A549 (cell line): ENCODE measurements at regions not wholly inside any gene's neighbourhood (a gene's known extent, or its start where the extent isn't known, plus 50 kb on each side); places are given as distances from the start of the nearest gene placed in this dataset.

Source experiments
- EP300 ChIP-seq, 2 experiments: fragments of >200 bp; sonication (Bioruptor Twin); formaldehyde crosslinking; IDR thresholded peaks; 2 replicates in 1 of 2; 3 replicates in 1 of 2; pipeline ENCODE4 v1.6.1; 2016 to 2017
- GATA3 ChIP-seq: IDR thresholded peaks from 2 replicates; pipeline ENCODE4 v1.6.1; 2012; ENCODE audit warnings: borderline replicate concordance
- MAZ ChIP-seq: fragments of 150-350 bp; IDR thresholded peaks from 2 replicates; pipeline ENCODE4 v1.6.1; 2014; ENCODE audit warnings: antibody characterized with exemption, low read depth, low read length, borderline replicate concordance
- MYC ChIP-seq: IDR thresholded peaks from 2 replicates; pipeline ENCODE4 v1.6.1; 2012; ENCODE audit warnings: mild to moderate bottlenecking, inconsistent platforms, low read length, improper control_type of control experiment, borderline replicate concordance
- NPAS2 ChIP-seq: fragments of 250-450 bp; sonication (Bioruptor Pico); IDR thresholded peaks from 2 replicates; pipeline ENCODE4 v1.8.0; 2022; ENCODE audit warnings: mild to moderate bottlenecking, moderate library complexity, borderline replicate concordance
- POLR2A ChIP-seq: IDR thresholded peaks from 2 replicates; pipeline ENCODE4 v1.6.1; 2012; ENCODE audit warnings: mild to moderate bottlenecking, low read length
- RAD21 ChIP-seq, 2 experiments: fragments of >200 bp in 1 of 2; sonication (Bioruptor Twin) in 1 of 2; formaldehyde crosslinking in 1 of 2; IDR thresholded peaks in 1 of 2; conservative IDR thresholded peaks in 1 of 2; 2 replicates in 1 of 2; 3 replicates in 1 of 2; pipeline ENCODE4 v1.6.1; 2012 to 2018; ENCODE audit warnings: inconsistent platforms in 1 of 2
- SMC3 ChIP-seq: fragments of >200 bp; sonication (Bioruptor Twin); formaldehyde crosslinking; IDR thresholded peaks from 3 replicates; pipeline ENCODE4 v1.6.1; 2018; ENCODE audit warnings: inconsistent platforms
- ZFP36 ChIP-seq: fragments of 450-650 bp; IDR thresholded peaks from 2 replicates; pipeline ENCODE4 v1.6.1; 2014; ENCODE audit warnings: borderline replicate concordance; ENCODE audit not compliant: partially characterized antibody
- TF ChIP-seq, protein P1 (sequence below): fragments of >200 bp; sonication (Bioruptor Twin); formaldehyde crosslinking; IDR thresholded peaks from 3 replicates; pipeline ENCODE4 v1.5.1; 2016
- TF ChIP-seq, protein P2 (sequence below): fragments of 150-350 bp; IDR thresholded peaks from 2 replicates; pipeline ENCODE4 v1.6.1; 2014; ENCODE audit warnings: low read depth, mild to moderate bottlenecking, low read length
- TF ChIP-seq, protein P3 (sequence below): IDR thresholded peaks from 2 replicates; pipeline ENCODE4 v1.6.1; 2012
- TF ChIP-seq, protein P4 (sequence below): fragments of 200-600 bp; sonication (generic); IDR thresholded peaks from 2 replicates; pipeline ENCODE4 v1.6.1; 2016; ENCODE audit warnings: antibody characterized with exemption, mild to moderate bottlenecking, moderate library complexity
- TF ChIP-seq, protein P5 (sequence below): fragments of 450-650 bp; IDR thresholded peaks from 2 replicates; pipeline ENCODE4 v1.6.1; 2014; ENCODE audit warnings: antibody characterized with exemption

DNA sequence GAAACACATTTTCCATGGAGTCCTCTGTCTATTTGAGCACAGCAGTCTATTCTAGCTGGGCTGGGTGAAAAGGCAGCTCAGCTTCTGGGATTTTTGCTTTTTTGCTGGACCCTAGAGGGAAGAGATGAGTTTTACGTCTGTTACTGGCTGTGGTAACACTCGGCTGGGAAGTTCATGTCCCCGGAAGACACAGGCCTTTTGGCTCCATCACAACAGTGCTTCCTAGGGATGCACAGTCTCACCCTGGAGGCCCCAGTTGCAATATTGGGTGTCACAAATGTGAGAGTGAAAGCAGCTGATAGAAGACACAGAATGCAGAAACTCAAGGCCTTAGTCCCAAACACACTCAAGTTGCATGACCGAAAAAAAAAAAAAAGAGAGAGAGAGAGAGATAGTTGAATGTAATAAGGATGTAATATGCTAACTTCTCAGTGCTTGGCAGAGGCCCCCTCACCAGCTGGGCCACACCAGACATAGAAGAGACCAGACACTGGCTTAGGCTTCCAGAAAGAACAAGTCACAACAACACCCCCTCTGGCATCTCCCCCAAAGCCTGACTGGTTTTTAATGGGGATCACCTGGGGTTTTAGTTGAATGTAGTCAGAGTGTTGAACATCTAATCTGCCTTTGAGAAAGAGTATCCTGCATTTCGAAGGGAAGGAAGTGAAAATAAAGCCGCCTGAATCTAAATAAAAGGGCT is 545.4 kb upstream of the FZD8 start:
- TF ChIP-seq ZFP36 (no peak), MYC (no peak), NPAS2 (CRISPR knock-in tag) (no peak), MAZ (no peak), GATA3 (no peak), POLR2A (no peak), SMC3 (no peak), RAD21 (conservative IDR thresholded peaks at IDR 0.05 in 1 of 2, IDR thresholded peaks at IDR 0.05 in 1 of 2) (no peak), EP300 (IDR thresholded peaks at IDR 0.05) (no peak)
- TF ChIP-seq, protein P1, sequence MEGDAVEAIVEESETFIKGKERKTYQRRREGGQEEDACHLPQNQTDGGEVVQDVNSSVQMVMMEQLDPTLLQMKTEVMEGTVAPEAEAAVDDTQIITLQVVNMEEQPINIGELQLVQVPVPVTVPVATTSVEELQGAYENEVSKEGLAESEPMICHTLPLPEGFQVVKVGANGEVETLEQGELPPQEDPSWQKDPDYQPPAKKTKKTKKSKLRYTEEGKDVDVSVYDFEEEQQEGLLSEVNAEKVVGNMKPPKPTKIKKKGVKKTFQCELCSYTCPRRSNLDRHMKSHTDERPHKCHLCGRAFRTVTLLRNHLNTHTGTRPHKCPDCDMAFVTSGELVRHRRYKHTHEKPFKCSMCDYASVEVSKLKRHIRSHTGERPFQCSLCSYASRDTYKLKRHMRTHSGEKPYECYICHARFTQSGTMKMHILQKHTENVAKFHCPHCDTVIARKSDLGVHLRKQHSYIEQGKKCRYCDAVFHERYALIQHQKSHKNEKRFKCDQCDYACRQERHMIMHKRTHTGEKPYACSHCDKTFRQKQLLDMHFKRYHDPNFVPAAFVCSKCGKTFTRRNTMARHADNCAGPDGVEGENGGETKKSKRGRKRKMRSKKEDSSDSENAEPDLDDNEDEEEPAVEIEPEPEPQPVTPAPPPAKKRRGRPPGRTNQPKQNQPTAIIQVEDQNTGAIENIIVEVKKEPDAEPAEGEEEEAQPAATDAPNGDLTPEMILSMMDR, result no peak
- TF ChIP-seq, protein P2, sequence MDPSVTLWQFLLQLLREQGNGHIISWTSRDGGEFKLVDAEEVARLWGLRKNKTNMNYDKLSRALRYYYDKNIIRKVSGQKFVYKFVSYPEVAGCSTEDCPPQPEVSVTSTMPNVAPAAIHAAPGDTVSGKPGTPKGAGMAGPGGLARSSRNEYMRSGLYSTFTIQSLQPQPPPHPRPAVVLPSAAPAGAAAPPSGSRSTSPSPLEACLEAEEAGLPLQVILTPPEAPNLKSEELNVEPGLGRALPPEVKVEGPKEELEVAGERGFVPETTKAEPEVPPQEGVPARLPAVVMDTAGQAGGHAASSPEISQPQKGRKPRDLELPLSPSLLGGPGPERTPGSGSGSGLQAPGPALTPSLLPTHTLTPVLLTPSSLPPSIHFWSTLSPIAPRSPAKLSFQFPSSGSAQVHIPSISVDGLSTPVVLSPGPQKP, result no peak
- TF ChIP-seq, protein P3, sequence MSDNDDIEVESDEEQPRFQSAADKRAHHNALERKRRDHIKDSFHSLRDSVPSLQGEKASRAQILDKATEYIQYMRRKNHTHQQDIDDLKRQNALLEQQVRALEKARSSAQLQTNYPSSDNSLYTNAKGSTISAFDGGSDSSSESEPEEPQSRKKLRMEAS, result no peak
- TF ChIP-seq, protein P4, sequence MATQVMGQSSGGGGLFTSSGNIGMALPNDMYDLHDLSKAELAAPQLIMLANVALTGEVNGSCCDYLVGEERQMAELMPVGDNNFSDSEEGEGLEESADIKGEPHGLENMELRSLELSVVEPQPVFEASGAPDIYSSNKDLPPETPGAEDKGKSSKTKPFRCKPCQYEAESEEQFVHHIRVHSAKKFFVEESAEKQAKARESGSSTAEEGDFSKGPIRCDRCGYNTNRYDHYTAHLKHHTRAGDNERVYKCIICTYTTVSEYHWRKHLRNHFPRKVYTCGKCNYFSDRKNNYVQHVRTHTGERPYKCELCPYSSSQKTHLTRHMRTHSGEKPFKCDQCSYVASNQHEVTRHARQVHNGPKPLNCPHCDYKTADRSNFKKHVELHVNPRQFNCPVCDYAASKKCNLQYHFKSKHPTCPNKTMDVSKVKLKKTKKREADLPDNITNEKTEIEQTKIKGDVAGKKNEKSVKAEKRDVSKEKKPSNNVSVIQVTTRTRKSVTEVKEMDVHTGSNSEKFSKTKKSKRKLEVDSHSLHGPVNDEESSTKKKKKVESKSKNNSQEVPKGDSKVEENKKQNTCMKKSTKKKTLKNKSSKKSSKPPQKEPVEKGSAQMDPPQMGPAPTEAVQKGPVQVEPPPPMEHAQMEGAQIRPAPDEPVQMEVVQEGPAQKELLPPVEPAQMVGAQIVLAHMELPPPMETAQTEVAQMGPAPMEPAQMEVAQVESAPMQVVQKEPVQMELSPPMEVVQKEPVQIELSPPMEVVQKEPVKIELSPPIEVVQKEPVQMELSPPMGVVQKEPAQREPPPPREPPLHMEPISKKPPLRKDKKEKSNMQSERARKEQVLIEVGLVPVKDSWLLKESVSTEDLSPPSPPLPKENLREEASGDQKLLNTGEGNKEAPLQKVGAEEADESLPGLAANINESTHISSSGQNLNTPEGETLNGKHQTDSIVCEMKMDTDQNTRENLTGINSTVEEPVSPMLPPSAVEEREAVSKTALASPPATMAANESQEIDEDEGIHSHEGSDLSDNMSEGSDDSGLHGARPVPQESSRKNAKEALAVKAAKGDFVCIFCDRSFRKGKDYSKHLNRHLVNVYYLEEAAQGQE, result no peak
- TF ChIP-seq, protein P5, sequence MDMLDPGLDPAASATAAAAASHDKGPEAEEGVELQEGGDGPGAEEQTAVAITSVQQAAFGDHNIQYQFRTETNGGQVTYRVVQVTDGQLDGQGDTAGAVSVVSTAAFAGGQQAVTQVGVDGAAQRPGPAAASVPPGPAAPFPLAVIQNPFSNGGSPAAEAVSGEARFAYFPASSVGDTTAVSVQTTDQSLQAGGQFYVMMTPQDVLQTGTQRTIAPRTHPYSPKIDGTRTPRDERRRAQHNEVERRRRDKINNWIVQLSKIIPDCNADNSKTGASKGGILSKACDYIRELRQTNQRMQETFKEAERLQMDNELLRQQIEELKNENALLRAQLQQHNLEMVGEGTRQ, result no peak
